GM12878 (cell line): ENCODE measurements at regions not wholly inside any gene's neighbourhood (a gene's known extent, or its start where the extent isn't known, plus 50 kb on each side); places are given as distances from the start of the nearest gene placed in this dataset.

Source experiments
- ASH2L ChIP-seq: fragments of 300-600, 200-600 bp; sonication (generic); IDR thresholded peaks from 2 replicates; pipeline ENCODE4 v1.6.1; 2017; ENCODE audit warnings: low read depth, mild to moderate bottlenecking, borderline replicate concordance
- CHD2 ChIP-seq: IDR thresholded peaks from 2 replicates; pipeline ENCODE4 v1.6.1; 2011; ENCODE audit warnings: low read depth, low read length, improper control_type of control experiment, borderline replicate concordance
- LARP7 ChIP-seq: fragments of 450-650 bp; IDR thresholded peaks from 2 replicates; pipeline ENCODE4 v1.6.1; 2017; ENCODE audit warnings: mild to moderate bottlenecking
- MYC ChIP-seq: IDR thresholded peaks from 2 replicates; pipeline ENCODE4 v1.6.1; 2011; ENCODE audit warnings: mild to moderate bottlenecking, low read length, moderate library complexity, inconsistent platforms; ENCODE audit not compliant: insufficient read depth, insufficient replicate concordance, insufficient read length, severe bottlenecking
- SREBF1 ChIP-seq: IDR thresholded peaks from 2 replicates; pipeline ENCODE4 v1.6.1; 2012; ENCODE audit warnings: mild to moderate bottlenecking, low read length
- TAF1 ChIP-seq: IDR thresholded peaks from 2 replicates; pipeline ENCODE4 v1.6.1; 2011; ENCODE audit warnings: mild to moderate bottlenecking, low read depth, low read length, borderline replicate concordance
- TCF7 ChIP-seq: IDR thresholded peaks from 2 replicates; pipeline ENCODE4 v1.6.1; 2014; ENCODE audit warnings: antibody characterized with exemption, borderline replicate concordance
- ZNF384 ChIP-seq: IDR thresholded peaks from 2 replicates; pipeline ENCODE4 v1.6.1; 2012; ENCODE audit warnings: low read depth, mild to moderate bottlenecking, low read length, improper control_type of control experiment, borderline replicate concordance
- TF ChIP-seq, protein P1 (sequence below): fragments of 450-650 bp; formaldehyde crosslinking; IDR thresholded peaks from 2 replicates; pipeline ENCODE4 v1.4.0; 2022; ENCODE audit warnings: mild to moderate bottlenecking, moderate library complexity
- TF ChIP-seq, protein P2 (sequence below): fragments of 450-650 bp; IDR thresholded peaks from 2 replicates; pipeline ENCODE4 v1.6.1; 2017; ENCODE audit warnings: mild to moderate bottlenecking
- TF ChIP-seq, protein P3 (sequence below): fragments of 450-650 bp; IDR thresholded peaks from 2 replicates; pipeline ENCODE4 v1.6.1; 2017; ENCODE audit warnings: mild to moderate bottlenecking, low read depth, inconsistent platforms; ENCODE audit not compliant: poor library complexity, severe bottlenecking

DNA sequence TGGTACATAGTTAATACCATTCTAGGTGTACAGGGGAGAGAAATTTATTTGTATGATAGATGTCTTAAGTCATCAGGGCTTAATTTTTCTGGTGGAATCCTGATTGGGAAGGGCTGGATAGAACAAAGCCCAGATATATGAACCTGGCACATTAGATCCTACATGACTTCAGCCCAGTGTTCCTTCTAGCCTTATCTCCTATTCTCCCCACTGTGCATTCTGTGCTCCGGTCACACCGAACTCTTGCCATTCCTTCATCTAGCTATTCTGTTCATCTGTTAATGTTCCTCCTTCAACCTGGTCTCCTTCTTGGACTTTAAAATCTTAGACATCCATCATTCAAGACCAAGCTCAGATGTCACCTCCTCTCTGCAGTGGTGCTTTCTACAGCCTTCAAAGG is 68.9 kb upstream of the EED start (continued):
- TF ChIP-seq, protein P1, sequence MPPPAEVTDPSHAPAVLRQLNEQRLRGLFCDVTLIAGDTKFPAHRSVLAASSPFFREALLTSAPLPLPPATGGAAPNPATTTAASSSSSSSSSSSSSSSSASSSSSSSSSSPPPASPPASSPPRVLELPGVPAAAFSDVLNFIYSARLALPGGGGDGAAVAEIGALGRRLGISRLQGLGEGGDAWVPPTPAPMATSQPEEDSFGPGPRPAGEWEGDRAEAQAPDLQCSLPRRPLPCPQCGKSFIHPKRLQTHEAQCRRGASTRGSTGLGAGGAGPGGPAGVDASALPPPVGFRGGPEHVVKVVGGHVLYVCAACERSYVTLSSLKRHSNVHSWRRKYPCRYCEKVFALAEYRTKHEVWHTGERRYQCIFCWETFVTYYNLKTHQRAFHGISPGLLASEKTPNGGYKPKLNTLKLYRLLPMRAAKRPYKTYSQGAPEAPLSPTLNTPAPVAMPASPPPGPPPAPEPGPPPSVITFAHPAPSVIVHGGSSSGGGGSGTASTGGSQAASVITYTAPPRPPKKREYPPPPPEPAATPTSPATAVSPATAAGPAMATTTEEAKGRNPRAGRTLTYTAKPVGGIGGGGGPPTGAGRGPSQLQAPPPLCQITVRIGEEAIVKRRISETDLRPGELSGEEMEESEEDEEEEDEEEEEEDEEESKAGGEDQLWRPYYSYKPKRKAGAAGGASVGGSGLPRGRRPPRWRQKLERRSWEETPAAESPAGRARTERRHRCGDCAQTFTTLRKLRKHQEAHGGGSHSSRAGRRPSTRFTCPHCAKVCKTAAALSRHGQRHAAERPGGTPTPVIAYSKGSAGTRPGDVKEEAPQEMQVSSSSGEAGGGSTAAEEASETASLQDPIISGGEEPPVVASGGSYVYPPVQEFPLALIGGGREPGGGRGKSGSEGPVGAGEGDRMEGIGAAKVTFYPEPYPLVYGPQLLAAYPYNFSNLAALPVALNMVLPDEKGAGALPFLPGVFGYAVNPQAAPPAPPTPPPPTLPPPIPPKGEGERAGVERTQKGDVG (CRISPR knock-in tag), result no peak
- TF ChIP-seq SREBF1 (no peak), ASH2L (no peak), MYC (no peak), LARP7 (no peak), TAF1 (no peak), CHD2 (no peak), ZNF384 (no peak), TCF7 (no peak)
- TF ChIP-seq, protein P2, sequence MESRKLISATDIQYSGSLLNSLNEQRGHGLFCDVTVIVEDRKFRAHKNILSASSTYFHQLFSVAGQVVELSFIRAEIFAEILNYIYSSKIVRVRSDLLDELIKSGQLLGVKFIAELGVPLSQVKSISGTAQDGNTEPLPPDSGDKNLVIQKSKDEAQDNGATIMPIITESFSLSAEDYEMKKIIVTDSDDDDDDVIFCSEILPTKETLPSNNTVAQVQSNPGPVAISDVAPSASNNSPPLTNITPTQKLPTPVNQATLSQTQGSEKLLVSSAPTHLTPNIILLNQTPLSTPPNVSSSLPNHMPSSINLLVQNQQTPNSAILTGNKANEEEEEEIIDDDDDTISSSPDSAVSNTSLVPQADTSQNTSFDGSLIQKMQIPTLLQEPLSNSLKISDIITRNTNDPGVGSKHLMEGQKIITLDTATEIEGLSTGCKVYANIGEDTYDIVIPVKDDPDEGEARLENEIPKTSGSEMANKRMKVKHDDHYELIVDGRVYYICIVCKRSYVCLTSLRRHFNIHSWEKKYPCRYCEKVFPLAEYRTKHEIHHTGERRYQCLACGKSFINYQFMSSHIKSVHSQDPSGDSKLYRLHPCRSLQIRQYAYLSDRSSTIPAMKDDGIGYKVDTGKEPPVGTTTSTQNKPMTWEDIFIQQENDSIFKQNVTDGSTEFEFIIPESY, result no peak
- TF ChIP-seq, protein P3, sequence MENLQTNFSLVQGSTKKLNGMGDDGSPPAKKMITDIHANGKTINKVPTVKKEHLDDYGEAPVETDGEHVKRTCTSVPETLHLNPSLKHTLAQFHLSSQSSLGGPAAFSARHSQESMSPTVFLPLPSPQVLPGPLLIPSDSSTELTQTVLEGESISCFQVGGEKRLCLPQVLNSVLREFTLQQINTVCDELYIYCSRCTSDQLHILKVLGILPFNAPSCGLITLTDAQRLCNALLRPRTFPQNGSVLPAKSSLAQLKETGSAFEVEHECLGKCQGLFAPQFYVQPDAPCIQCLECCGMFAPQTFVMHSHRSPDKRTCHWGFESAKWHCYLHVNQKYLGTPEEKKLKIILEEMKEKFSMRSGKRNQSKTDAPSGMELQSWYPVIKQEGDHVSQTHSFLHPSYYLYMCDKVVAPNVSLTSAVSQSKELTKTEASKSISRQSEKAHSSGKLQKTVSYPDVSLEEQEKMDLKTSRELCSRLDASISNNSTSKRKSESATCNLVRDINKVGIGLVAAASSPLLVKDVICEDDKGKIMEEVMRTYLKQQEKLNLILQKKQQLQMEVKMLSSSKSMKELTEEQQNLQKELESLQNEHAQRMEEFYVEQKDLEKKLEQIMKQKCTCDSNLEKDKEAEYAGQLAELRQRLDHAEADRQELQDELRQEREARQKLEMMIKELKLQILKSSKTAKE, result no peak
- TF ChIP-seq, all 136 proteins: peak for 0
